Neuron (in vitro differentiated cells): ENCODE measurements at regions not wholly inside any gene's neighbourhood (a gene's known extent, or its start where the extent isn't known, plus 50 kb on each side); places are given as distances from the start of the nearest gene placed in this dataset.
A peak's percentile ranks its signal among the peaks of the same experiment; 100 is the strongest.
"Not testable (repeated sequence)": the region's sequence is repeated elsewhere in the genome, so short reads cannot be mapped to it uniquely, and the experiment has no call there.

ENCODE experiments used
- H2AFZ ChIP-seq: one replicate; pipeline ENCODE4 v1.6.1; 2013; ENCODE audit warnings: low read depth, mild to moderate bottlenecking, inconsistent platforms, low read length, moderate library complexity
- H3K27me3 ChIP-seq: one replicate; pipeline ENCODE4 v1.6.1; 2013; ENCODE audit warnings: low read length; ENCODE audit not compliant: insufficient read depth
- H3K36me3 ChIP-seq: one replicate; pipeline ENCODE4 v1.6.1; 2013; ENCODE audit warnings: low read length; ENCODE audit not compliant: insufficient read depth
- H3K4me1 ChIP-seq: one replicate; pipeline ENCODE4 v1.6.1; 2013; ENCODE audit warnings: low read length; ENCODE audit not compliant: insufficient read depth
- H3K4me3 ChIP-seq: 2 replicates; pipeline ENCODE4 v1.5.1; 2013; ENCODE audit warnings: mild to moderate bottlenecking, low read length, moderate library complexity
- H3K9me3 ChIP-seq: one replicate; pipeline ENCODE4 v1.6.1; 2013; ENCODE audit warnings: low read length

GRCh38 chr7:121499624-121500023, 103.5 kb upstream of the FAM3C start:
- H3K27me3 ChIP-seq, result no peaks in the 10 kb centered on the region
- no peaks in the 10 kb centered on the region for H3K36me3 ChIP-seq
- no peaks in the 10 kb centered on the region for H3K4me1 ChIP-seq
- H2AFZ ChIP-seq, result no peak overlapping the region
- no peaks in the 10 kb centered on the region for H3K9me3 ChIP-seq
- no peak overlapping the region for H3K4me3 ChIP-seq

GRCh38 chr7:121498816-121499215, 102.7 kb upstream of the FAM3C start:
- no peak overlapping the region for H2AFZ ChIP-seq
- H3K4me3 ChIP-seq, result no peak overlapping the region
- H3K9me3 ChIP-seq, result no peaks in the 10 kb centered on the region
- H3K36me3 ChIP-seq, result no peaks in the 10 kb centered on the region
- no peaks in the 10 kb centered on the region for H3K27me3 ChIP-seq
- H3K4me1 ChIP-seq, result no peaks in the 10 kb centered on the region

GRCh38 chr7:121497545-121497944, 101.4 kb upstream of the FAM3C start:
- H3K4me3 ChIP-seq, H2AFZ ChIP-seq, H3K27me3 ChIP-seq, H3K36me3 ChIP-seq, H3K9me3 ChIP-seq, H3K4me1 ChIP-seq: not testable (repeated sequence)

GRCh38 chr7:121494516-121494915, 98.4 kb upstream of the FAM3C start:
- Histone ChIP-seq H3K4me1 (no peaks in the 10 kb centered on the region), H3K4me3 (no peak overlapping the region), H3K9me3 (no peaks in the 10 kb centered on the region), H3K27me3 (no peaks in the 10 kb centered on the region), H2AFZ (no peak overlapping the region), H3K36me3 (no peaks in the 10 kb centered on the region)

- no peak overlapping the region for H3K4me3 ChIP-seq
- H3K9me3 ChIP-seq, result no peaks in the 10 kb centered on the region
- no peaks in the 10 kb centered on the region for H3K4me1 ChIP-seq
Observed at GRCh38 chr7:121493553-121493952, 97.4 kb upstream of the FAM3C start.

GRCh38 chr7:121490309-121490708, 94.2 kb upstream of the FAM3C start:
- Histone ChIP-seq H3K4me3 (no peak overlapping the region), H3K36me3 (no peaks in the 10 kb centered on the region), H3K9me3 (no peaks in the 10 kb centered on the region), H3K4me1 (no peaks in the 10 kb centered on the region), H2AFZ (no peak overlapping the region), H3K27me3 (no peaks in the 10 kb centered on the region)

More at GRCh38 chr7:121493553-121493952, 97.4 kb upstream of the FAM3C start:
- no peaks in the 10 kb centered on the region for H3K27me3 ChIP-seq
- no peaks in the 10 kb centered on the region for H3K36me3 ChIP-seq
- no peak overlapping the region for H2AFZ ChIP-seq

GRCh38 chr7:121489440-121489839, 93.3 kb upstream of the FAM3C start:
- Histone ChIP-seq H3K9me3 (no peaks in the 10 kb centered on the region), H2AFZ (no peak overlapping the region), H3K4me3 (no peak overlapping the region), H3K36me3 (no peaks in the 10 kb centered on the region), H3K27me3 (no peaks in the 10 kb centered on the region), H3K4me1 (no peaks in the 10 kb centered on the region)

GRCh38 chr7:121488111-121488650, 92.1 kb upstream of the FAM3C start:
- Histone ChIP-seq H3K36me3 (no peaks in the 10 kb centered on the region), H3K9me3 (no peaks in the 10 kb centered on the region), H3K4me1 (no peaks in the 10 kb centered on the region), H3K4me3 (no peak overlapping the region), H3K27me3 (no peaks in the 10 kb centered on the region), H2AFZ (no peak overlapping the region)

GRCh38 chr7:121486590-121486989, 90.5 kb upstream of the FAM3C start:
- no peaks in the 10 kb centered on the region for H3K4me1 ChIP-seq
- H3K9me3 ChIP-seq, result no peaks in the 10 kb centered on the region
- H2AFZ ChIP-seq, result no peak overlapping the region
- H3K4me3 ChIP-seq, result no peak overlapping the region
- H3K27me3 ChIP-seq, result no peaks in the 10 kb centered on the region
- H3K36me3 ChIP-seq, result no peaks in the 10 kb centered on the region

GRCh38 chr7:121485467-121486243, 89.5 kb upstream of the FAM3C start:
- Histone ChIP-seq H3K4me1 (peaks cover 7% of the 10 kb centered on the region), H3K27me3 (no peaks in the 10 kb centered on the region), H3K36me3 (no peaks in the 10 kb centered on the region), H3K4me3 (no peak overlapping the region), H3K9me3 (no peaks in the 10 kb centered on the region), H2AFZ (no peak overlapping the region)

- H3K9me3 ChIP-seq, result no peaks in the 10 kb centered on the region
Observed at GRCh38 chr7:121484089-121484763, 88.1 kb upstream of the FAM3C start.

GRCh38 chr7:121480566-121481335, 84.6 kb upstream of the FAM3C start:
- peaks cover 20% of the 10 kb centered on the region for H3K4me1 ChIP-seq
- peak overlapping the region; percentile 10 for H3K4me3 ChIP-seq
- no peaks in the 10 kb centered on the region for H3K36me3 ChIP-seq
- no peaks in the 10 kb centered on the region for H3K27me3 ChIP-seq
- H3K9me3 ChIP-seq, result no peaks in the 10 kb centered on the region
- peak overlapping the region; percentile 52 for H2AFZ ChIP-seq

More at GRCh38 chr7:121484089-121484763, 88.1 kb upstream of the FAM3C start:
- H3K36me3 ChIP-seq, result no peaks in the 10 kb centered on the region
- peaks cover 20% of the 10 kb centered on the region for H3K4me1 ChIP-seq
- H3K27me3 ChIP-seq, result no peaks in the 10 kb centered on the region
- H3K4me3 ChIP-seq, result no peak overlapping the region
- no peak overlapping the region for H2AFZ ChIP-seq

- no peaks in the 10 kb centered on the region for H3K36me3 ChIP-seq
- peaks cover 20% of the 10 kb centered on the region for H3K4me1 ChIP-seq
- no peaks in the 10 kb centered on the region for H3K27me3 ChIP-seq
- peak overlapping the region; percentile 10 for H3K4me3 ChIP-seq
- H2AFZ ChIP-seq, result peak overlapping the region; percentile 52
- no peaks in the 10 kb centered on the region for H3K9me3 ChIP-seq
Observed at GRCh38 chr7:121480058-121480457, 84.0 kb upstream of the FAM3C start.
